ENCODE measurements at regions not wholly inside any gene's neighbourhood (a gene's known extent, or its start where the extent isn't known, plus 50 kb on each side); places are given as distances from the start of the nearest gene placed in this dataset.
A peak's percentile ranks its signal among the peaks of the same experiment; 100 is the strongest.

- no peak for DNase-seq (ENCODE audit: low read depth)
Measured at GRCh38 chr11:32317643-32318042, 117.7 kb downstream of the WT1 start.

- no peak for DNase-seq (ENCODE audit: low read depth)
Measured at GRCh38 chr11:32318071-32319055, 117.0 kb downstream of the WT1 start.

DNA sequence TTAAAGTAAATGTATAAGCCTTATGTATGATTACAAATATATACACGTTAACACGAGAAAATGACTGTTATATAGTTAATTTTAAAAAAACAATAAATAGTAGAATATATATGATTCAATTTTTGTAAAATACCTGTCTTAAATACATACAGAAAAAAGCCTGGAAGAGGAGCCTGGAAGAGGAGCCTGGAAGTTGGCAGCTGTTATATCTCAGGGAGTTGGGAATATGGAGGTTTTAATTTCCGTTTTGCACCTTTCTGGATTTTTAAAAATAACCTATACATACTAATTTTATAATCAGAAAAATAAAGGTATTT, 111.6 kb downstream of the WT1 start:
- DNase-seq (ENCODE audit: low read depth), result no peak

DNA sequence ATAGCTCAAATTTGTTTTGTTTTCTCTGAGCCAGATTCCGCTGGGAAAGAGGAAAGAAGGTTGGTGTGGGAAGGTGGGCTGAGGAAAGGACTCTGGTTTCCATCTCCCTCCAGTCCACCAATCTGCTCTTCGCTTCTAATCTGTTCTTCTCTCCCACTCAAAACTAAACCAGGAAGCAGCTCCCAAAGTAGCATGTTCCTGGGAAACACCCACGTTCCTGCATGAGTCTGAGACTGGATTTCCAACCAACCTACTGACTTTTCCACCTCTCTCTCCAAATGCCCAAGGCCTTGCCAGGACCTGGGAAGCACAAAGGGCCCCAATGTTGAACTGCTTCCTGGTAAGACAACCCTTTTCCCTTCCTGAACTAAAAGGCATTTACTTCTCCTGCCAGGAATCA, 110.2 kb downstream of the WT1 start:
- DNase-seq (ENCODE audit: low read depth), result no peak

DNA sequence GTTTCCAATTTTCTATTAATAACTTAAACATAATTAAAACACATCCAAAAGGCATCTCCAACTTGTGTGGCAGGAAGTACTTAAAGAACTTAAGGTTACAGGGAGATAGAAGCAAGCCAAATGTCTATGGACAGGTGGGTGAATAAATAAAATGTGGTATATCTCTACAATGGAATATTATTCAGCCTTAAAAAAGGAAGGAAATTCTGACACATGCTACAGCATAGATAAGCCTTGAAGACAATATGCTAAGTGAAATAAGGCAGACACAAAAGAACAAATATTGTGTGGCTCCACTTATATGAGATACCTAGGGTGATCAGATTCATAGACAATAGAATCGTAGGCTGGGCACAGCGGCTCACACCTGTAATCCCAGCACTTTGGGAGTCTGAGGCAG, 109.6 kb downstream of the WT1 start:
- DNase-seq (ENCODE audit: low read depth), result no peak

DNA sequence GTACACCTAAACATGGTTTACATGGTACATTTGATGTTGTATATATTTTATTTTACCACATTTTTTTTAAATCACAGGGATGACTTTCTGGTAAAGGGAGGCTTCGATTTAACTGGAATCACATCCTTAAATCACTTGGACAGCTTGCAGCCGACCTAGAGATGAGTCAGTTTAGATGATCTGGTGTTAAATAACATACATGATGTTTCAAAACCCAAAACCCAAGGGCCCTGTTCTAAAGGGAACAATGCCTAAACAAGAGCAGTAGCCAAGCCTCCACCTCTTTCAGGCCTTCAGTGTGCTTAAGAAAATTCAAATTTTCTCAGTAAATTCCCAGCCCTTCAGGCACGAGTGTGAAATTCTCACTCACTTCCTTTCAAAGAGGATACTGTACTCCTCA, 108.8 kb downstream of the WT1 start:
- DNase-seq (ENCODE audit: low read depth), result no peak

GRCh38 chr11:32328392-32328791, 106.9 kb downstream of the WT1 start:
- DNase-seq (ENCODE audit: low read depth), result no peak

DNA sequence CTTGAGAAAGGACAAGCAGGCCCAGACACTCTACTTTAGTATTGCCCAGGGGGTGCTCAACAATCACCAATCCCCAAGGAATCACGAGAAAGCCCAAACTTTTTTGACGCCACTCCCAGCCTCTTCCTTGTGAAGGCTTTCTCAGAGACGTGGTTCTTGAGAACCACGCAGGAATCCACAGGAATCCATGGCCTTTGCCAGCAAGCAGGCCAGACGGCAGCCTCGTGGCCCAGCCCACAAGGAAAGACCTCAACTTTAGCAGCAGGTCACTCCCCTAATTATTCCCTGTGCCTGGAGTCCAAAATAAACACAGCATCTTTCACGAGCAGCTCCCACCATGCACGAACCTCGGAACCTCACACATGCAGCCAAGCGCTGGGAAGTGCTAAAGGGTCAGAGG, 104.2 kb downstream of the WT1 start:
- peak; percentile 34 for DNase-seq (ENCODE audit: low read depth)

DNA sequence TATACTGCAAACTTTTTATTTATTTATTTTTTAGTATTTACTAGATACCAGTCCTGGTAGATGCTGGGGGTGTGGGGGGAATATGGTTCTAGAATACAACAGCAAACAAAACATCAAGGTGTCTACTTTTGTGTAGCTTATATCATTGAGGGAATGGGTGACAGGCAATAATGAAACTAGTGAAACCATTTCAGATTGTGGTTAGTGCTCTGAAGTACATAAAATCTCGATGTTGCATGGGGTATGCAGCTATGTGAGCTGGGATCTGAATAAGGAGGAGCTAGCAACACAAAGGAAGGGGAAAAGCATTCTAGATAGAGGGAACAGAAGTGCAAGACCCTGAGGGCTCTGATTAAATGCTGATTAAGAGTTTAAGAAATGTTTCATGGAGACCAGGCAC, 103.5 kb downstream of the WT1 start:
- DNase-seq (ENCODE audit: low read depth), result no peak

GRCh38 chr11:32332990-32333319, 102.4 kb downstream of the WT1 start:
- no peak for DNase-seq (ENCODE audit: low read depth)

- peak; percentile 55 for DNase-seq (ENCODE audit: low read depth)
Measured at GRCh38 chr11:32333320-32333991, 101.9 kb downstream of the WT1 start.

- no peak for DNase-seq (ENCODE audit: low read depth)
Measured at GRCh38 chr11:32334822-32335221, 100.5 kb downstream of the WT1 start.

Measured in RPMI7951 (cell line).